GM18868 (cell line): ENCODE measurements at regions not wholly inside any gene's neighbourhood (a gene's known extent, or its start where the extent isn't known, plus 50 kb on each side); places are given as distances from the start of the nearest gene placed in this dataset.
A peak's percentile ranks its signal among the peaks of the same experiment; 100 is the strongest.
"Not testable (repeated sequence)": the region's sequence is repeated elsewhere in the genome, so short reads cannot be mapped to it uniquely, and the experiment has no call there.

Experiments
- ATAC-seq: cut with Tn5 transposase; IDR thresholded peaks from one replicate; pipeline ENCODE4 v1.9.1; 2021; ENCODE audit warnings: mild to moderate bottlenecking, moderate library complexity; ENCODE audit not compliant: unreplicated experiment

DNA sequence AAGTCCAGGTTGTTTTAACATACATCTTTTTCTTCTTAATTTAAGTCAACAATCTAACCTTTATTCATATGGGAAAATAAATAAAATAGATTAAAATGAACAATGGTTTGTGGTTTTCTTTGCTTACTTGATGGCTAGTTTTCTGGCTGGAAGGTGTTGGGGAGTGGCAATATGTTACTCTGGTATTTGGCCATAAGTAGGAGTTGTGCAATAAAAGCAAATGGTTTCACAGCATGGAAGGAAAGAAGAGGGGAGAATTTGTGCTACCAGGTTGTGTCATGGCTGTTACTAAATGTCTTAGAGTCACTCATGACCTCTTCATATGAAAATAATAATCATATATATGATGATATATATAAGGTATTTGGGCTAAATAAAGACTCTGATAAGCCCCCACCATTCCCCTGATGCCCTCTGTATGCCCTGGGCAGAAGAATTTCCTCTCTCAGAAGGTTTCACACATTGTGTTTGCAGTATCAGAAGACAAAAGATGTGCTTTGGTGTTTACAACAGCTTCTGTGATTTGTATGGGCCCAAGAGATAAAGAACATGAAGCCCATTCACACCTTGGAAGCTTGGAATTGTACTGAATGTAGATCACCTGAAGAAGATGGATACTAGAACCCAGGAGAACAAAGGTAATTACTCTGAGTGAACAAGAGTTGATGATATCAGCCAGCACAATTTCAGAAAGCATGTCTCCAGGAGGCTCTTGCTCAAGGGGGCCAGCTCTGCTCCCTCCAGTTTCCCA lies 160.9 kb downstream of the ALG10B start:
- no peak for ATAC-seq

GRCh38 chr12:38480594-38480993 lies 164.0 kb downstream of the ALG10B start:
- ATAC-seq: no peak

- no peak for ATAC-seq
Measured at GRCh38 chr12:38484821-38485449, 168.4 kb downstream of the ALG10B start.

- ATAC-seq: no peak
Measured at GRCh38 chr12:38488866-38489265, 172.3 kb downstream of the ALG10B start.

DNA sequence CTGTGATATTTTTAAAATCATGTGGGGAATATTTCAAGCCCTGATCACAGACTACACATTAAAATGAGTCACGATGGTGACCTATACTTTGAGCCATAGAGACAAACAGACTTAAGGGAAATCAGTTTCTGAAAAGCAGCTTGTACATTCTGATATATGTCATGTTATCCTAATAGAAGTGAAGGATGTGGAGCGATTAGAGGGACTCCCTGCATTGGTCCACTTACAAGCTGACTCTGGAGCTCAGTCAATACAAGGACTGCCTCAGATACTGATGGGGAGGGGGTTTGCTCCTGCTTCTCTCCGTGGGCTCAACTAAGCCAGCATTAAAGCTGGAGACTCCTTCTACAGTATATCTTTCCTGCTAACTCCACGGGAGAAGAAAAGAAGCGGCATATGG lies 173.5 kb downstream of the ALG10B start:
- ATAC-seq: no peak

DNA sequence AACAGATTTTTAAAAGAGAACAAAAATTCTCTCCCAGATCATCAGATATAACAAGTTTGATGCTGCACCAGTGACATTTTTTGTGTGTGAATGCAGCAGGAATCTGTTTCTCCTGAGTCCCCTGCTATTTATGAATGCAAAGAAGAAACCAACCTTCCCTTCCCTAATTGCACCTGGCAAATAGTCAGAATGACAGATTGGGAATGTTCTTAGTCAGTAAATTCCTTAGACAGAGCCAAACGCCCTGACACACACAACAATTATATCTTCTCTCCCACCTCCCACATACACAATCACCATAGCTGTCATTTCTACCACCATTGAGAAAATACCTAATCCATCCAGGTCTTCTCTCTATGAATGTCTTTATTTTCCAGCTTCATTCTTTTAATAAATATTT lies 174.4 kb downstream of the ALG10B start:
- no peak for ATAC-seq

DNA sequence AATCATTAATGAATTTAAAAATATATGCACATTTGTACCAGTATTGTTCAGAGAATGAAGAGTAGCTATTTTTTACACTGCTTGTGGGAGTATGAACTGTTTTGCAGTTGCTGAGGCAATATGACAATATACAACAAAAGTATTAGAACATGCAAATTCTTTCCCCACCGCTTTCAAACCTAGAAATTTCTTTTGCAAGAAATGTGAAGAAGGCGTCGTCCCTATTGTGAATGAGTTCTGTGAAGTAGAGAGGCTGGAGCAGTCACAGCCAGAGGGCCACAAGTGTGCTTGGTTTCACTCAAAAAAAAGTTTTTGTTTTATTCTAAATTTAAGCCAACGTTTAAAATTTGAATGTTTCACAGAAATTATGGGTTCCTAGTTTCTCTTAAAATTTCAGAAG lies 184.9 kb downstream of the ALG10B start:
- ATAC-seq: no peak

DNA sequence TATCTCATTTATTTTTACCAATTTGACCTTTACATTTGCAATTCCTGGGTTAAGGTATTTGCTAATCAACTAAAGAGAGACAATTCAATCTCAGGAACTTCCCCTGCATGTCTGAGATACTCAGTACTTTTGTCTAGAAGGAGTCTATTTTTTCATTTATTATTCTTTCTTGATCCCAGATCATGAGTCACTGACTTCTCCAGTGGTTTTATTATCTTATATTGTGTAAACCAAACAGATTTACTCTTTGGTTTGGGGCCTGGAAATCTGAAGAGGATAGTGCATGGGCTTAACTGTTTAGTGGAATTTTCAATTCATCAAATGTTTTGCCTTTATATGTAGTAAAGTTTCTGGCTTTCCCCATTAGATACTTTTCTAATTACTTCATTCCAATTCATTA lies 185.4 kb downstream of the ALG10B start:
- ATAC-seq: no peak

GRCh38 chr12:38502415-38502814 lies 185.8 kb downstream of the ALG10B start:
- ATAC-seq: no peak

- ATAC-seq: no peak
Measured at GRCh38 chr12:38507839-38508238, 191.3 kb downstream of the ALG10B start.

DNA sequence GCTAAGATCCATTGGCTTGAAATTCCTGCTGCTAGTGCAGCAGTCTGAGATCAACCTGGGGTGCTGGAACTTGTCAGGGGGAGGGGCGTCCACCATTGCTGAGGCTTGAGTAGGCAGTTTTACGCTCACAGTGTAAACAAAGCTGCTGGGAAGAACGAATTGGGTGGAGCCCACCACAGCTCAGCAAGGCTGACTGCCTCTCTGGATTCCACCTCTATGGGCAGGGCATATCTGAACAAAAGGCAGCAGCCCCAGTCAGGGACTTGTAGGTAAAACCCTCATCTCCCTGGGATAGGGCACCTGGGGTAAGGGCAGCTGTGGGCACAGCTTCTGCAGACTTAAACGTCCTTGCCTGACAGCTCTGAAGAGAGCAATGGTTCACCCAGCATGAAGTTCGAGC lies 191.7 kb downstream of the ALG10B start:
- no peak for ATAC-seq

DNA sequence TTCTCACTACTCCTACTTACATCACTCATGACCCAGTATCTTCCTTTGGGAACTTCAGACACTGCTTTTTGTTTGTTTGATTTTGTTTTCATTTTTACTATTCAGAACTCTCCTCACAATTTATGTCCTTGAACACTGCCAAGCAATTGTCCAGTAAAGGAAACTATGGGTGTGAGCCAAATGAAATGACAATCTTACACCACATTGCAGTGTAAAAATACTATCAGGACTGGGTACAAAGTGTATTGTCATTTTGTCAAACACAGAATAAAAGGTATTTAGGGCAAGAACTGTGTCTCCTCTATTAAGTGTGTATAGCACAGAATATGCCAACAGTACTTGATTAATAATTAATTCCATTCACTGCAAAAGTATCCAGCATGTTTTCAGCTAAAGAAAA lies 199.3 kb downstream of the ALG10B start:
- ATAC-seq: no peak

GRCh38 chr12:38516418-38516817 lies 199.8 kb downstream of the ALG10B start:
- ATAC-seq: no peak

DNA sequence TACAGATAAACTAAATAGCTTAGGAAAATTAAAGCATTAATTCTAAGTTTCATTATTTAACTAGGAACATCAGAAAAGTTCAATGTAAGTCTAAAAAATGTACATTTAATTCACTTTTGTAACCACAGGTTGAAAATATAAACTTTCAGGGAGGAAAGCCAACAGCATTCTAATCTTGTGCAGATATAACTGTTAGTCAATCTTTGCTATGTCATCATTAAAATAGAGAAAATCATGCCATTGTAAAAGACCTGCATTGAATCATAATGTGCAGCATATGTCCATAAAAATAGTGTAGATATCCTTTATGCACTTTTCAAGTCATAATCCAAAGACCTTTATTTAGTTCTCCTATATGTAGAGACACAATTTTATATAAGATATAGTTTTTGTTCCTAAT lies 207.3 kb downstream of the ALG10B start:
- ATAC-seq: no peak

- ATAC-seq: no peak
Measured at GRCh38 chr12:38527631-38528030, 211.1 kb downstream of the ALG10B start.

DNA sequence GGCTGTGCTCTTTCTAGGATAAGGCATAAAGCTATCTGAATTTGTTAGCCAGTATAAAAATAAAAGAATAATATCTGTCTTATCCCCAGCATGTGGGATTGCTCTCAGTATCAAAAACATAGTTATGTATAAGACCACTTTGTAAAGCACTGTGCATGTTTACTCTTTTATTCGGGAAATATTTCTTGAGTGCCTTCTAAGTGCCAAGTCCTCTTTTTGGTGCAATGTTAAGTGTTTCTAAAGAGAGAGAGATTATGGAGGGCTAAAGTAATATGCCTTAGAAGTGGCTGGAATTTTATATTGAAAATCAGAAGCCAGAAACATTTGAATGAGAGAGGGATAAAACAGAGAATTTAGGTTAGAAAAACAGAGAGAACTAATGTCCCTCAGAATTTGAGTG lies 212.0 kb downstream of the ALG10B start:
- ATAC-seq: no peak

- not testable (repeated sequence) for ATAC-seq
Measured at GRCh38 chr12:38529281-38529680, 212.7 kb downstream of the ALG10B start.

- ATAC-seq: peak; percentile 43
Measured at GRCh38 chr12:38538319-38538718, 221.7 kb downstream of the ALG10B start.

DNA sequence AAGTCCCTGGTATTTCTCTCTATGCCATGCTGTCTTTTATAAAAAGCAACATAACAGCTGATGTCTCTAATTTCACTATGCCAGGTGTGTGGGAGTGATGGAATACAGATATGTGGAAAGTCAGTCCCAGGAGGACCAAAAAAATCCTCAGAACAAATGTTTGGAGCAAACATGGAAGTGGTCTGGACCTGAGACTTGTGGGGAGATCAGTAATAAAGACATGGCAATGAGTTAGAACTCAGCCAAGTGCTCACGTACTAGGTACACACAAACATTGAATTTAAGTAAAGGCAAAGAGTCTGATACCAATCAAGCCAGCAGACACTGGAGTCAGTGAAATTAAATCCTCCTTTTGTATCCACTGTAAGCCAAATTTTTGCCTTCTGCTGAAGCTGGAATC lies 223.6 kb downstream of the ALG10B start:
- ATAC-seq: no peak

- ATAC-seq: no peak
Measured at GRCh38 chr12:38541849-38542248, 225.3 kb downstream of the ALG10B start.

DNA sequence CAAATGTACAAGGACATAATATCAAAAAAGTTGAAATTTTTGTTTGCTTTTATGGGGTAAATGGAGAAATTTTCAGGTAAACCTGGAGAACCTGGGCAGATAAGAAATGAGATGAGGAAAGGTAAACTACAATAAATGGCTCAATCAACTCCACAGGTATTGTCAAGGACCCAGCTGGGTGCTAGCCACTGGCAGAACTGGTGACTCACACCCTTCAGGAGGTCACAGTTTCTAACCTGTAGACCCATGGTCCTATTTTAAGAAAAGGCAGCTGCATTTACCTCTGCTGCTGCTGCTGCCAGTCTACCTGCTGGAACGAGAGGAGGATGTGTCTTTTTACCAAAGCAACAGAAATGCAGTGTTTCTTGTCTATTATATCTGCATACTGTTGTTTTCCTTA lies 226.6 kb downstream of the ALG10B start:
- ATAC-seq: no peak

DNA sequence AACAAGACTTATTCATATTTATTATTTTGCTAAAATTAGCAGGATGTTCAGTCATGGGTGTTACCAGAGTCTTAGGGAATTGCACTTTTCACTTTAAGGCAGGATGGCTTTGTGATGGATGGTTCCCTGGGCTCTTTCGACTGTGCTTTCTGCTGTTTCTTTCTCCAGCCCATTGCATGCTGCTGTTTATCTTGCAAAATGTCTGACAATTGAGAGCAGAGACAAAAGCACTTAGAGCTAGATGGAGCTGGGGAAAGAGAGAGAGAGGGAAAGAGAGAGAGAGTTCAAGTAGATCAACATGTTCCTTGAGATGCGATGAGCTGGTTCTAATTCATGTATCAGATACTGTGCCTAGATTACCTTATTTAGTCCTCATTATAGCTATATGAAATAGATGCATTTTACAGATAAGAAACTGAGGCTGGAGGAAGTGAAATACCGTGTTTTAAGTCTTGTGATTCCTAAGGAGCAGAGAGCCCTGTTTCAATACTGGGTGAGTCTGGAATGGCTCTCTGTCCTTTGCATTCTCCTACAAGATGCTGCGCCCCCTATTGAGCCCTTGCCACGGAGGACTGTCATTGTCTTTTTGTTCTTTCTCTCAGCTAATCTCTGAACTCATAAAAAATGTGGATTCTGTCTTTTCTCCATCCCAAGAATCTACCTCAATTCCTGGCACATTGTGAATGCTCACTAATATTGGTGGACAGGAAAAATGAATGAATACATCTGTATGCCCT lies 227.9 kb downstream of the ALG10B start:
- no peak for ATAC-seq
